Spleen (tissue), 11 donors: ENCODE measurements at regions not wholly inside any gene's neighbourhood (a gene's known extent, or its start where the extent isn't known, plus 50 kb on each side); places are given as distances from the start of the nearest gene placed in this dataset.

Source experiments
- DNase-seq: peaks from one replicate; pipeline ENCODE4 v3.0.0-alpha.2; 2020
- H3K27ac ChIP-seq, 8 donors: fragments of 200-600 bp; sonication (generic) in 7 of 8; 1 replicate in 4 of 8; 2 replicates in 4 of 8; pipeline versions ENCODE4 v1.5.0 to v1.8.0; 2016 to 2021; ENCODE audit warnings: inconsistent platforms in 4 of 8, mild to moderate bottlenecking in 4 of 8, moderate library complexity in 1 of 8
- H3K27me3 ChIP-seq, 7 donors: fragments of 200-600 bp; sonication (generic) in 6 of 7; replicated peaks in 1 of 7; 1 replicate in 4 of 7; 2 replicates in 3 of 7; pipeline versions ENCODE4 v1.5.0 to v1.8.0; 2016 to 2021; ENCODE audit warnings: inconsistent platforms in 3 of 7, mild to moderate bottlenecking in 1 of 7
- H3K36me3 ChIP-seq, 6 donors: fragments of 200-600 bp; sonication (generic) in 5 of 6; 1 replicate in 4 of 6; 2 replicates in 2 of 6; pipeline versions ENCODE4 v1.5.0 to v1.8.0; 2016 to 2021; ENCODE audit warnings: inconsistent platforms in 2 of 6
- H3K4me1 ChIP-seq, 6 donors: fragments of 200-600 bp; sonication (generic) in 5 of 6; 1 replicate in 3 of 6; 2 replicates in 3 of 6; pipeline versions ENCODE4 v1.5.0 to v1.8.0; 2016 to 2021; ENCODE audit warnings: inconsistent platforms in 3 of 6
- H3K4me3 ChIP-seq, 8 donors: fragments of 200-600 bp; sonication (generic) in 7 of 8; 1 replicate in 4 of 8; 2 replicates in 4 of 8; pipeline versions ENCODE4 v1.5.0 to v1.8.0; 2016 to 2021; ENCODE audit warnings: inconsistent platforms in 4 of 8, mild to moderate bottlenecking in 4 of 8, moderate library complexity in 2 of 8
- H3K9me3 ChIP-seq, 8 donors: fragments of 200-600 bp; sonication (generic) in 7 of 8; 1 replicate in 4 of 8; 2 replicates in 4 of 8; pipeline versions ENCODE4 v1.5.0 to v1.8.0; 2016 to 2021; ENCODE audit warnings: inconsistent platforms in 4 of 8
- CTCF ChIP-seq, 11 experiments: fragments of 200-600 bp in 7 of 11; fragments of 450-650 bp in 4 of 11; sonication (generic) in 4 of 11; IDR thresholded peaks in 8 of 11; conservative IDR thresholded peaks in 3 of 11; 1 replicate in 7 of 11; 2 replicates in 4 of 11; pipeline versions ENCODE4 v1.4.0 to v1.8.0; 2016 to 2021; ENCODE audit warnings: antibody characterized with exemption in 11 of 11, inconsistent platforms in 4 of 11, mild to moderate bottlenecking in 1 of 11
- POLR2A ChIP-seq, 3 donors: fragments of 450-650 bp; IDR thresholded peaks; one replicate each; pipeline ENCODE4 v1.5.1; 2017; ENCODE audit warnings: antibody characterized with exemption in 3 of 3, mild to moderate bottlenecking in 1 of 3
- POLR2AphosphoS5 ChIP-seq, 3 donors: sonication (generic); formaldehyde crosslinking; IDR thresholded peaks; one replicate each; pipeline ENCODE4 v1.5.1; 2017; ENCODE audit warnings: antibody characterized with exemption in 3 of 3
- WGBS, 5 donors: extraction: QIAGEN DNeasy Blood & Tissue Kit in 3 of 5; methylation state at CpG; one replicate each; pipeline versions ENCODE4 v1.1.5 to v1.1.7; 2013 to 2018; 5-methylcytosine and 5-hydroxymethylcytosine counted together
- intact Hi-C: fragments of 100-400 bp; cut with DNase I; formaldehyde crosslinking; loops from one replicate; pipeline ENCODE4 v1.15.0; 2023; ENCODE audit warnings: low total_unique reads
- donor health status: healthy with polysubstance abuse.
- donor health status: DM: no; HTN: no; CAD: no; lungs with moderate emphysema.
- donor health status: DM: no; HTN: no; CAD: no.
- donor health status: Bipolar disorder and iron deficiency.
- donor health status: healthy.
- donor health status: DM: no; HTN: no; CAD: no.
- donor health status: DM: yes; HTN: yes; CAD: no.

- no peak overlapping the region for H3K27ac ChIP-seq
- intact Hi-C loops, result no loop called here
- no peak overlapping the region for H3K4me3 ChIP-seq
- TF ChIP-seq CTCF (IDR thresholded peaks at IDR 0.05 in 8 of 11, conservative IDR thresholded peaks at IDR 0.05 in 3 of 11), result no peak
- TF ChIP-seq POLR2AphosphoS5 (IDR thresholded peaks at IDR 0.05), result no peak
- no peak for TF ChIP-seq POLR2A (IDR thresholded peaks at IDR 0.05)
- H3K27me3 ChIP-seq, result no peaks in the 10 kb centered on the region
- DNase-seq, result no peak
- no peaks in the 10 kb centered on the region for H3K36me3 ChIP-seq
- H3K9me3 ChIP-seq, result peaks cover 0 to 2% (median under 1%) of the 10 kb centered on the region in 8 donors
- 74 to 86% (median 75%) methylated on average over 2 of the region's 2 CpGs for WGBS, 5 donors
- H3K4me1 ChIP-seq, result no peaks in the 10 kb centered on the region
Observed at GRCh38 chr3:95899494-95899893, 914.9 kb upstream of the EPHA6 start.

GRCh38 chr3:95899911-95900310 lies 914.5 kb upstream of the EPHA6 start:
- WGBS, 5 donors, result 55 to 72% (median 66%) methylated on average over 2 of the region's 2 CpGs
- intact Hi-C loops, result no loop called here
- H3K4me1 ChIP-seq, result no peaks in the 10 kb centered on the region

GRCh38 chr3:95901948-95902347 lies 912.4 kb upstream of the EPHA6 start:
- Histone ChIP-seq H3K9me3 (no peaks in the 10 kb centered on the region), H3K36me3 (no peaks in the 10 kb centered on the region), H3K4me1 (no peaks in the 10 kb centered on the region), H3K4me3 (no peak overlapping the region), H3K27ac (no peak overlapping the region), H3K27me3 (no peaks in the 10 kb centered on the region)
- intact Hi-C loops, result no loop called here
- DNase-seq, result no peak
- no peak for TF ChIP-seq POLR2A (IDR thresholded peaks at IDR 0.05)
- TF ChIP-seq POLR2AphosphoS5 (IDR thresholded peaks at IDR 0.05), result no peak
- no peak for TF ChIP-seq CTCF (IDR thresholded peaks at IDR 0.05 in 8 of 11, conservative IDR thresholded peaks at IDR 0.05 in 3 of 11)

More at GRCh38 chr3:95899911-95900310, 914.5 kb upstream of the EPHA6 start:
- no peak overlapping the region for H3K4me3 ChIP-seq
- no peak overlapping the region for H3K27ac ChIP-seq
- H3K36me3 ChIP-seq, result no peaks in the 10 kb centered on the region
- DNase-seq, result no peak
- H3K9me3 ChIP-seq, result no peaks in the 10 kb centered on the region
- H3K27me3 ChIP-seq, result no peaks in the 10 kb centered on the region
- TF ChIP-seq POLR2A (IDR thresholded peaks at IDR 0.05) (no peak), CTCF (IDR thresholded peaks at IDR 0.05 in 8 of 11, conservative IDR thresholded peaks at IDR 0.05 in 3 of 11) (no peak), POLR2AphosphoS5 (IDR thresholded peaks at IDR 0.05) (no peak)

- H3K27ac ChIP-seq, result no peak overlapping the region
- H3K36me3 ChIP-seq, result no peaks in the 10 kb centered on the region
- 58 to 74% (median 65%) methylated on average over 1 of the region's 1 CpG for WGBS, 5 donors
- no peaks in the 10 kb centered on the region for H3K4me1 ChIP-seq
- no peaks in the 10 kb centered on the region for H3K27me3 ChIP-seq
- no peak for DNase-seq
- no peaks in the 10 kb centered on the region for H3K9me3 ChIP-seq
- TF ChIP-seq CTCF (IDR thresholded peaks at IDR 0.05 in 8 of 11, conservative IDR thresholded peaks at IDR 0.05 in 3 of 11) (no peak), POLR2AphosphoS5 (IDR thresholded peaks at IDR 0.05) (no peak), POLR2A (IDR thresholded peaks at IDR 0.05) (no peak)
- intact Hi-C loops, result no loop called here
- no peak overlapping the region for H3K4me3 ChIP-seq
Observed at GRCh38 chr3:95905182-95905581, 909.2 kb upstream of the EPHA6 start.
